SK-N-SH treated with all-trans-retinoic acid at 6 μM for 48 hours (cell line): ENCODE measurements at regions not wholly inside any gene's neighbourhood (a gene's known extent, or its start where the extent isn't known, plus 50 kb on each side); places are given as distances from the start of the nearest gene placed in this dataset.

Experiments used
- ATAC-seq: fragments of 200-7000 bp; cut with Tn5 transposase; 3 replicates; pipeline ENCODE4 v1.9.1; 2020; ENCODE audit warnings: mild to moderate bottlenecking, moderate library complexity
- ARNTL ChIP-seq: fragments of 450-650 bp; formaldehyde crosslinking; IDR thresholded peaks from 2 replicates; pipeline ENCODE4 v1.5.0; 2020; ENCODE audit warnings: low read depth, mild to moderate bottlenecking, moderate library complexity, borderline replicate concordance
- BACH2 ChIP-seq: fragments of 250-450 bp; sonication (Bioruptor Pico); IDR thresholded peaks from 2 replicates; pipeline ENCODE4 v1.9.0; 2021; ENCODE audit warnings: mild to moderate bottlenecking, borderline replicate concordance
- CSDC2 ChIP-seq: fragments of 250-450 bp; sonication (Bioruptor Pico); IDR thresholded peaks from 2 replicates; pipeline ENCODE4 v1.5.0; 2020; ENCODE audit warnings: mild to moderate bottlenecking, moderate library complexity
- ESRRG ChIP-seq: fragments of 250-450 bp; sonication (Bioruptor Pico); IDR thresholded peaks from 2 replicates; pipeline ENCODE4 v1.6.1; 2021; ENCODE audit warnings: mild to moderate bottlenecking
- GLIS3 ChIP-seq: fragments of 250-450 bp; sonication (Bioruptor Pico); IDR thresholded peaks from 2 replicates; pipeline ENCODE4 v1.5.0; 2020; ENCODE audit warnings: mild to moderate bottlenecking, moderate library complexity
- OSR1 ChIP-seq: fragments of 250-450 bp; sonication (Bioruptor Pico); IDR thresholded peaks from 2 replicates; pipeline ENCODE4 v1.8.0; 2022; ENCODE audit warnings: moderate library complexity, mild to moderate bottlenecking, inconsistent platforms
- PPARA ChIP-seq: fragments of 250-450 bp; sonication (Bioruptor Pico); IDR thresholded peaks from 2 replicates; pipeline ENCODE4 v1.5.0; 2020; ENCODE audit warnings: mild to moderate bottlenecking, borderline replicate concordance
- RARB ChIP-seq: fragments of 250-450 bp; sonication (Bioruptor Pico); IDR thresholded peaks from 2 replicates; pipeline ENCODE4 v1.8.0; 2021; ENCODE audit warnings: mild to moderate bottlenecking, moderate library complexity
- SNAI2 ChIP-seq: fragments of 250-450 bp; sonication (Bioruptor Pico); IDR thresholded peaks from 2 replicates; pipeline ENCODE4 v1.5.0; 2020; ENCODE audit warnings: mild to moderate bottlenecking, moderate library complexity
- TCF4 ChIP-seq: fragments of 250-450 bp; sonication (Bioruptor Pico); IDR thresholded peaks from 2 replicates; pipeline ENCODE4 v1.8.0; 2021; ENCODE audit warnings: mild to moderate bottlenecking, moderate library complexity, borderline replicate concordance
- TOX ChIP-seq: fragments of 250-450 bp; sonication (Bioruptor Pico); IDR thresholded peaks from 2 replicates; pipeline ENCODE4 v1.8.0; 2021; ENCODE audit warnings: mild to moderate bottlenecking, moderate library complexity, borderline replicate concordance
- ZC3H10 ChIP-seq: fragments of 250-450 bp; sonication (Bioruptor Pico); IDR thresholded peaks from 2 replicates; pipeline ENCODE4 v1.5.1; 2021; ENCODE audit warnings: mild to moderate bottlenecking, moderate library complexity
- ZFP3 ChIP-seq: fragments of 250-450 bp; sonication (Bioruptor Pico); IDR thresholded peaks from 2 replicates; pipeline ENCODE4 v1.5.0; 2020; ENCODE audit warnings: mild to moderate bottlenecking, moderate library complexity
- ZFP30 ChIP-seq: fragments of 450-650 bp; formaldehyde crosslinking; IDR thresholded peaks from 2 replicates; pipeline ENCODE4 v1.5.0; 2022; ENCODE audit warnings: mild to moderate bottlenecking, moderate library complexity
- ZNF565 ChIP-seq: fragments of 450-650 bp; formaldehyde crosslinking; conservative IDR thresholded peaks from 2 replicates; pipeline ENCODE4 v1.5.0; 2020; ENCODE audit warnings: low read depth, mild to moderate bottlenecking, moderate library complexity
- ZNF8 ChIP-seq: fragments of 450-650 bp; formaldehyde crosslinking; IDR thresholded peaks from 2 replicates; pipeline ENCODE4 v1.5.0; 2020; ENCODE audit warnings: mild to moderate bottlenecking, moderate library complexity
- TF ChIP-seq, protein P1 (sequence below): fragments of 250-450 bp; sonication (Bioruptor Pico); IDR thresholded peaks from 2 replicates; pipeline ENCODE4 v1.5.0; 2020; ENCODE audit warnings: mild to moderate bottlenecking, moderate library complexity
- TF ChIP-seq, protein P2 (sequence below): fragments of 250-450 bp; sonication (Bioruptor Pico); IDR thresholded peaks from 2 replicates; pipeline ENCODE4 v1.5.1; 2021; ENCODE audit warnings: mild to moderate bottlenecking, moderate library complexity
- TF ChIP-seq, protein P3 (sequence below): fragments of 250-450 bp; sonication (Bioruptor Pico); IDR thresholded peaks from 2 replicates; pipeline ENCODE4 v1.5.1; 2020; ENCODE audit warnings: low read depth, mild to moderate bottlenecking, moderate library complexity
- TF ChIP-seq, protein P4 (sequence below): fragments of 250-450 bp; sonication (Bioruptor Pico); IDR thresholded peaks from 2 replicates; pipeline ENCODE4 v1.8.0; 2020; ENCODE audit warnings: mild to moderate bottlenecking, moderate library complexity, borderline replicate concordance
- TF ChIP-seq, protein P5 (sequence below): fragments of 250-450 bp; sonication (Bioruptor Pico); IDR thresholded peaks from 2 replicates; pipeline ENCODE4 v1.8.0; 2021; ENCODE audit warnings: low read depth, mild to moderate bottlenecking, moderate library complexity, borderline replicate concordance

DNA sequence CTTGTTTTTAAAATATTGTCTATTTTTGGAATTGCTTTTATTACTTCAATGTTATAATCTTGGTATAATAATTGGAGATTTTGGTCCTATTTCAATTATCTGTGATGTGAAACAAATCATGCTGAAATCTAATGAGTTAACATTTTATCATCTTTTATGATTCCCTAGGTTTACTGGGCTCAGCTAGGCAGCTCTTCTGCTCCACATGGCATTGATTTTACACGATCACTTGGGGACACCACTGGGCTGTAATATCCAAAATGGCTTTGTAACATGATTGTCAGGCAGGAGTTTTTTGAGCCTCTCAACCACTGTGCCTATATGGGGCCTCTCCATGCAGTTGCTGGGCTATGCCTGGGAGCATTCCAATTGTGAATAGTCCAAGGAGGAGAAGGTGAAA, 163.3 kb downstream of the PYDC2 start:
- ATAC-seq, result no peak
- TF ChIP-seq, protein P1, sequence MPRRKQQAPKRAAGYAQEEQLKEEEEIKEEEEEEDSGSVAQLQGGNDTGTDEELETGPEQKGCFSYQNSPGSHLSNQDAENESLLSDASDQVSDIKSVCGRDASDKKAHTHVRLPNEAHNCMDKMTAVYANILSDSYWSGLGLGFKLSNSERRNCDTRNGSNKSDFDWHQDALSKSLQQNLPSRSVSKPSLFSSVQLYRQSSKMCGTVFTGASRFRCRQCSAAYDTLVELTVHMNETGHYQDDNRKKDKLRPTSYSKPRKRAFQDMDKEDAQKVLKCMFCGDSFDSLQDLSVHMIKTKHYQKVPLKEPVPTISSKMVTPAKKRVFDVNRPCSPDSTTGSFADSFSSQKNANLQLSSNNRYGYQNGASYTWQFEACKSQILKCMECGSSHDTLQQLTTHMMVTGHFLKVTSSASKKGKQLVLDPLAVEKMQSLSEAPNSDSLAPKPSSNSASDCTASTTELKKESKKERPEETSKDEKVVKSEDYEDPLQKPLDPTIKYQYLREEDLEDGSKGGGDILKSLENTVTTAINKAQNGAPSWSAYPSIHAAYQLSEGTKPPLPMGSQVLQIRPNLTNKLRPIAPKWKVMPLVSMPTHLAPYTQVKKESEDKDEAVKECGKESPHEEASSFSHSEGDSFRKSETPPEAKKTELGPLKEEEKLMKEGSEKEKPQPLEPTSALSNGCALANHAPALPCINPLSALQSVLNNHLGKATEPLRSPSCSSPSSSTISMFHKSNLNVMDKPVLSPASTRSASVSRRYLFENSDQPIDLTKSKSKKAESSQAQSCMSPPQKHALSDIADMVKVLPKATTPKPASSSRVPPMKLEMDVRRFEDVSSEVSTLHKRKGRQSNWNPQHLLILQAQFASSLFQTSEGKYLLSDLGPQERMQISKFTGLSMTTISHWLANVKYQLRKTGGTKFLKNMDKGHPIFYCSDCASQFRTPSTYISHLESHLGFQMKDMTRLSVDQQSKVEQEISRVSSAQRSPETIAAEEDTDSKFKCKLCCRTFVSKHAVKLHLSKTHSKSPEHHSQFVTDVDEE (CRISPR knock-in tag), result no peak
- no peak for TF ChIP-seq RARB (CRISPR knock-in tag)
- TF ChIP-seq, protein P2, sequence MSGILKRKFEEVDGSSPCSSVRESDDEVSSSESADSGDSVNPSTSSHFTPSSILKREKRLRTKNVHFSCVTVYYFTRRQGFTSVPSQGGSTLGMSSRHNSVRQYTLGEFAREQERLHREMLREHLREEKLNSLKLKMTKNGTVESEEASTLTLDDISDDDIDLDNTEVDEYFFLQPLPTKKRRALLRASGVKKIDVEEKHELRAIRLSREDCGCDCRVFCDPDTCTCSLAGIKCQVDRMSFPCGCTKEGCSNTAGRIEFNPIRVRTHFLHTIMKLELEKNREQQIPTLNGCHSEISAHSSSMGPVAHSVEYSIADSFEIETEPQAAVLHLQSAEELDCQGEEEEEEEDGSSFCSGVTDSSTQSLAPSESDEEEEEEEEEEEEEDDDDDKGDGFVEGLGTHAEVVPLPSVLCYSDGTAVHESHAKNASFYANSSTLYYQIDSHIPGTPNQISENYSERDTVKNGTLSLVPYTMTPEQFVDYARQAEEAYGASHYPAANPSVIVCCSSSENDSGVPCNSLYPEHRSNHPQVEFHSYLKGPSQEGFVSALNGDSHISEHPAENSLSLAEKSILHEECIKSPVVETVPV (CRISPR knock-in tag), result no peak
- no peak for TF ChIP-seq ZFP30 (CRISPR knock-in tag)
- TF ChIP-seq ZNF565 (CRISPR knock-in tag), result no peak
- no peak for TF ChIP-seq GLIS3 (CRISPR knock-in tag)
- TF ChIP-seq ESRRG, result no peak
- TF ChIP-seq TCF4 (CRISPR knock-in tag), result no peak
- TF ChIP-seq, protein P3, sequence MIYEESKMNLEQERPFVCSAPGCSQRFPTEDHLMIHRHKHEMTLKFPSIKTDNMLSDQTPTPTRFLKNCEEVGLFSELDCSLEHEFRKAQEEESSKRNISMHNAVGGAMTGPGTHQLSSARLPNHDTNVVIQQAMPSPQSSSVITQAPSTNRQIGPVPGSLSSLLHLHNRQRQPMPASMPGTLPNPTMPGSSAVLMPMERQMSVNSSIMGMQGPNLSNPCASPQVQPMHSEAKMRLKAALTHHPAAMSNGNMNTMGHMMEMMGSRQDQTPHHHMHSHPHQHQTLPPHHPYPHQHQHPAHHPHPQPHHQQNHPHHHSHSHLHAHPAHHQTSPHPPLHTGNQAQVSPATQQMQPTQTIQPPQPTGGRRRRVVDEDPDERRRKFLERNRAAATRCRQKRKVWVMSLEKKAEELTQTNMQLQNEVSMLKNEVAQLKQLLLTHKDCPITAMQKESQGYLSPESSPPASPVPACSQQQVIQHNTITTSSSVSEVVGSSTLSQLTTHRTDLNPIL (CRISPR knock-in tag), result no peak
- no peak for TF ChIP-seq CSDC2 (CRISPR knock-in tag)
- TF ChIP-seq, protein P4, sequence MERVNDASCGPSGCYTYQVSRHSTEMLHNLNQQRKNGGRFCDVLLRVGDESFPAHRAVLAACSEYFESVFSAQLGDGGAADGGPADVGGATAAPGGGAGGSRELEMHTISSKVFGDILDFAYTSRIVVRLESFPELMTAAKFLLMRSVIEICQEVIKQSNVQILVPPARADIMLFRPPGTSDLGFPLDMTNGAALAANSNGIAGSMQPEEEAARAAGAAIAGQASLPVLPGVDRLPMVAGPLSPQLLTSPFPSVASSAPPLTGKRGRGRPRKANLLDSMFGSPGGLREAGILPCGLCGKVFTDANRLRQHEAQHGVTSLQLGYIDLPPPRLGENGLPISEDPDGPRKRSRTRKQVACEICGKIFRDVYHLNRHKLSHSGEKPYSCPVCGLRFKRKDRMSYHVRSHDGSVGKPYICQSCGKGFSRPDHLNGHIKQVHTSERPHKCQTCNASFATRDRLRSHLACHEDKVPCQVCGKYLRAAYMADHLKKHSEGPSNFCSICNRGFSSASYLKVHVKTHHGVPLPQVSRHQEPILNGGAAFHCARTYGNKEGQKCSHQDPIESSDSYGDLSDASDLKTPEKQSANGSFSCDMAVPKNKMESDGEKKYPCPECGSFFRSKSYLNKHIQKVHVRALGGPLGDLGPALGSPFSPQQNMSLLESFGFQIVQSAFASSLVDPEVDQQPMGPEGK (CRISPR knock-in tag), result no peak
- TF ChIP-seq, protein P5, sequence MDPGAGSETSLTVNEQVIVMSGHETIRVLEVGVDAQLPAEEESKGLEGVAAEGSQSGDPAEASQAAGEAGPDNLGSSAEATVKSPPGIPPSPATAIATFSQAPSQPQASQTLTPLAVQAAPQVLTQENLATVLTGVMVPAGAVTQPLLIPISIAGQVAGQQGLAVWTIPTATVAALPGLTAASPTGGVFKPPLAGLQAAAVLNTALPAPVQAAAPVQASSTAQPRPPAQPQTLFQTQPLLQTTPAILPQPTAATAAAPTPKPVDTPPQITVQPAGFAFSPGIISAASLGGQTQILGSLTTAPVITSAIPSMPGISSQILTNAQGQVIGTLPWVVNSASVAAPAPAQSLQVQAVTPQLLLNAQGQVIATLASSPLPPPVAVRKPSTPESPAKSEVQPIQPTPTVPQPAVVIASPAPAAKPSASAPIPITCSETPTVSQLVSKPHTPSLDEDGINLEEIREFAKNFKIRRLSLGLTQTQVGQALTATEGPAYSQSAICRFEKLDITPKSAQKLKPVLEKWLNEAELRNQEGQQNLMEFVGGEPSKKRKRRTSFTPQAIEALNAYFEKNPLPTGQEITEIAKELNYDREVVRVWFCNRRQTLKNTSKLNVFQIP (CRISPR knock-in tag), result no peak
- no peak for TF ChIP-seq SNAI2 (CRISPR knock-in tag)

DNA sequence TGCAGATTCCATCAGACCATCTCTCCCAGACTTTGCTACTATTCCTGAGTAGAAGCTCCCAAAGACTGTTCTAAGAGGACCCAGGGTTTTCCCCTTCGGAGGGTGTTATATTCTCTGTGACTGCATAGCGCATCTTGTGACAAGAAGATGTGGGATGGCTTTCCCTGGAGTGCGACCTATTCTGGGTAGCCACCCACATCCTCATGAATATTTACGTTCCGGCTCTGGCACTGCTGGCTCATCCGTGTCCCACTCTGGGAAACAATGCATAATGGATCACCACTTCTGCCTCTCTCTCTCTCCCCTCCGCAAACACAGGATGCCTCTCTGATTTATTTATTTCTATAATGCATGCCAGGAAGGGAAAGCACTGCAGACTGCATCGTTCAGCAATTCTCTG, 166.1 kb downstream of the PYDC2 start:
- TF ChIP-seq TOX (CRISPR knock-in tag) (no peak), ARNTL (CRISPR knock-in tag) (no peak), GLIS3 (CRISPR knock-in tag) (no peak), BACH2 (CRISPR knock-in tag) (no peak), ZFP30 (CRISPR knock-in tag) (no peak), ZC3H10 (CRISPR knock-in tag) (no peak), ZNF8 (CRISPR knock-in tag) (no peak), OSR1 (CRISPR knock-in tag) (no peak), ZNF565 (CRISPR knock-in tag) (no peak), CSDC2 (CRISPR knock-in tag) (no peak), PPARA (CRISPR knock-in tag) (no peak), ZFP3 (no peak), ESRRG (no peak)
- TF ChIP-seq, protein P5 (CRISPR knock-in tag), result no peak
- TF ChIP-seq, protein P2 (CRISPR knock-in tag), result no peak
- TF ChIP-seq, protein P3 (CRISPR knock-in tag), result no peak
- no peak for ATAC-seq
